CD14-positive monocyte (primary cell): ENCODE measurements at regions not wholly inside any gene's neighbourhood (a gene's known extent, or its start where the extent isn't known, plus 50 kb on each side); places are given as distances from the start of the nearest gene placed in this dataset.

Experiments
- DNase-seq, 3 donors: peaks; one replicate each; pipeline ENCODE4 v3.0.0-alpha.2; 2011 to 2022
- H2AFZ ChIP-seq: 2 replicates; pipeline ENCODE4 v1.6.0; 2012; ENCODE audit warnings: mild to moderate bottlenecking, low read depth, low read length, inconsistent platforms; ENCODE audit not compliant: insufficient read depth, poor library complexity, severe bottlenecking
- H3K27ac ChIP-seq, 2 donors: 1 replicate in 1 of 2; 2 replicates in 1 of 2; pipeline ENCODE4 v1.5.1; 2012 to 2013; ENCODE audit warnings: low read length in 2 of 2, control low read depth in 1 of 2, inconsistent platforms in 1 of 2, low read depth in 1 of 2, mild to moderate bottlenecking in 1 of 2
- H3K27me3 ChIP-seq, 2 donors: one replicate each; pipeline versions ENCODE4 v1.6.0 to v1.6.1; 2011 to 2013; ENCODE audit warnings: low read length in 2 of 2; ENCODE audit not compliant: control insufficient read depth in 2 of 2, insufficient read depth in 2 of 2
- H3K36me3 ChIP-seq, 2 donors: replicated peaks in 1 of 2; 1 replicate in 1 of 2; 2 replicates in 1 of 2; pipeline versions ENCODE4 v1.5.1 to v1.6.1; 2012 to 2013; ENCODE audit warnings: low read length in 2 of 2, control low read depth in 1 of 2, inconsistent platforms in 1 of 2, mild to moderate bottlenecking in 1 of 2; ENCODE audit not compliant: insufficient read depth in 2 of 2, control insufficient read depth in 1 of 2
- H3K4me1 ChIP-seq, 2 donors: 1 replicate in 1 of 2; 2 replicates in 1 of 2; pipeline versions ENCODE4 v1.5.1 to v1.6.1; 2012 to 2013; ENCODE audit warnings: low read length in 2 of 2, control low read depth in 1 of 2, inconsistent platforms in 1 of 2, mild to moderate bottlenecking in 1 of 2, moderate library complexity in 1 of 2; ENCODE audit not compliant: insufficient read depth in 2 of 2, control insufficient read depth in 1 of 2
- H3K4me2 ChIP-seq: replicated peaks from 2 replicates; pipeline ENCODE3; 2012; ENCODE audit warnings: low read length, moderate library complexity, mild to moderate bottlenecking; ENCODE audit not compliant: poor library complexity, severe bottlenecking; ENCODE audit errors: extremely low read depth
- H3K4me3 ChIP-seq, 3 experiments: fragments of 200-600 bp in 1 of 3; sonication (generic) in 1 of 3; replicated peaks in 1 of 3; 1 replicate in 2 of 3; 2 replicates in 1 of 3; pipeline ENCODE4 v1.5.1; 2011 to 2013; ENCODE audit warnings: low read length in 3 of 3, mild to moderate bottlenecking in 3 of 3, control low read depth in 2 of 3, low read depth in 2 of 3, inconsistent platforms in 1 of 3, moderate library complexity in 1 of 3
- H3K79me2 ChIP-seq: 2 replicates; pipeline ENCODE4 v1.6.0; 2012; ENCODE audit warnings: mild to moderate bottlenecking, control low read depth, inconsistent platforms, low read length, moderate library complexity; ENCODE audit not compliant: insufficient read depth
- H3K9ac ChIP-seq: 2 replicates; pipeline ENCODE4 v1.6.0; 2017; ENCODE audit warnings: low read length, mild to moderate bottlenecking; ENCODE audit not compliant: insufficient read depth, poor library complexity, severe bottlenecking
- H3K9me3 ChIP-seq, 2 donors: replicated peaks in 1 of 2; 1 replicate in 1 of 2; 2 replicates in 1 of 2; pipeline versions ENCODE4 v1.5.1 to v1.6.1; 2012 to 2013; ENCODE audit warnings: low read length in 2 of 2, control low read depth in 1 of 2; ENCODE audit not compliant: control insufficient read depth in 1 of 2, insufficient read depth in 1 of 2
- H4K20me1 ChIP-seq: 2 replicates; pipeline ENCODE4 v1.6.0; 2012; ENCODE audit warnings: mild to moderate bottlenecking, low read length, control low read depth, moderate library complexity; ENCODE audit not compliant: insufficient read depth
- H3K27ac Mint-ChIP-seq, 7 donors: one replicate each; pipeline ENCODE4 v1.8.0; 2020; ENCODE audit warnings: mild to moderate bottlenecking in 7 of 7, mixed read lengths in 7 of 7, moderate library complexity in 6 of 7, inconsistent platforms in 2 of 7
- H3K27me3 Mint-ChIP-seq, 3 donors: one replicate each; pipeline ENCODE4 v1.8.0; 2021 to 2022; ENCODE audit warnings: low read depth in 3 of 3, mild to moderate bottlenecking in 3 of 3, mixed read lengths in 3 of 3, moderate library complexity in 3 of 3, inconsistent platforms in 1 of 3
- H3K36me3 Mint-ChIP-seq, 2 donors: one replicate each; pipeline ENCODE4 v1.8.0; 2020; ENCODE audit warnings: mixed read lengths in 2 of 2, inconsistent platforms in 1 of 2, mild to moderate bottlenecking in 1 of 2
- H3K4me1 Mint-ChIP-seq: one replicate; pipeline ENCODE4 v1.8.0; 2020; ENCODE audit warnings: mild to moderate bottlenecking, mixed read lengths
- H3K4me3 Mint-ChIP-seq, 2 donors: one replicate each; pipeline ENCODE4 v1.8.0; 2020; ENCODE audit warnings: mild to moderate bottlenecking in 2 of 2, mixed read lengths in 2 of 2, moderate library complexity in 1 of 2
- H3K9me3 Mint-ChIP-seq, 7 donors: one replicate each; pipeline ENCODE4 v1.8.0; 2020 to 2022; ENCODE audit warnings: mixed read lengths in 7 of 7, mild to moderate bottlenecking in 6 of 7, moderate library complexity in 6 of 7, inconsistent platforms in 2 of 7
- WGBS: methylation state at CpG from one replicate; pipeline ENCODE4 v1.1.5; 2013; ENCODE audit warnings: missing lambda C conversion rate; ENCODE audit not compliant: insufficient coverage; 5-methylcytosine and 5-hydroxymethylcytosine counted together
- intact Hi-C, 2 donors: fragments of 100-400 bp; cut with micrococcal nuclease; formaldehyde crosslinking; loops; one replicate each; pipeline versions ENCODE4 v1.15.0 to v1.15.1; 2023
- TF ChIP-seq, protein P1 (sequence below): fragments of 200-600 bp; IDR thresholded peaks from one replicate; pipeline ENCODE4 v1.8.0; 2022; ENCODE audit warnings: antibody characterized with exemption, mild to moderate bottlenecking

DNA sequence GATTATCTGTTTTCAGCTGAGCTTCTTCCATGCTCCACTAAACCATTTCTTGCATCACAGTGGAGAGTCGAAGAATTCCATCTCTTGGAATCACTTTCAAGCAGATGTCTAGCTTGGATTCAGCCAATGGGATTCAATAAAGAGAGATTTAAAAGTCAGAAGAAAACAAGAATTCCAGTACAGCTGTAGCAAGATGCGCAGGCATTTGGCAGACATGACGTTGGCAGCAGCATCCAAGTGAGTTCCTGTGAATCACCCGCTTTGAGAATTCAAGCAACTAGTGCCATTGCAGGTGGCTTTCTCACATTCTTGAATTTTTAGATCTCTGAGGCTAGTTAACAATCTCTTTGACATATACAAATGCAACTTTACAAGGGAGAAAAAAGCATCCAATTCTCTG lies 467.0 kb downstream of the CDH10 start:
- Histone ChIP-seq H3K79me2 (no peaks in the 10 kb centered on the region), H3K27me3 (no peaks in the 10 kb centered on the region), H3K4me3 (no peak overlapping the region), H3K27ac (no peak overlapping the region), H2AFZ (no peak overlapping the region), H4K20me1 (no peaks in the 10 kb centered on the region), H3K4me2 (no peak overlapping the region), H3K9me3 (peaks cover 0 to 3% of the 10 kb centered on the region in 2 donors), H3K4me1 (no peaks in the 10 kb centered on the region), H3K9ac (no peak overlapping the region), H3K36me3 (no peaks in the 10 kb centered on the region)
- Mint-ChIP-seq H3K4me1 (no peaks in the 10 kb centered on the region), H3K9me3 (peaks cover 0 to 3% (median 0%) of the 10 kb centered on the region in 7 donors), H3K27me3 (no peaks in the 10 kb centered on the region), H3K27ac (no peak overlapping the region), H3K4me3 (no peak overlapping the region), H3K36me3 (no peaks in the 10 kb centered on the region)
- TF ChIP-seq, protein P1, sequence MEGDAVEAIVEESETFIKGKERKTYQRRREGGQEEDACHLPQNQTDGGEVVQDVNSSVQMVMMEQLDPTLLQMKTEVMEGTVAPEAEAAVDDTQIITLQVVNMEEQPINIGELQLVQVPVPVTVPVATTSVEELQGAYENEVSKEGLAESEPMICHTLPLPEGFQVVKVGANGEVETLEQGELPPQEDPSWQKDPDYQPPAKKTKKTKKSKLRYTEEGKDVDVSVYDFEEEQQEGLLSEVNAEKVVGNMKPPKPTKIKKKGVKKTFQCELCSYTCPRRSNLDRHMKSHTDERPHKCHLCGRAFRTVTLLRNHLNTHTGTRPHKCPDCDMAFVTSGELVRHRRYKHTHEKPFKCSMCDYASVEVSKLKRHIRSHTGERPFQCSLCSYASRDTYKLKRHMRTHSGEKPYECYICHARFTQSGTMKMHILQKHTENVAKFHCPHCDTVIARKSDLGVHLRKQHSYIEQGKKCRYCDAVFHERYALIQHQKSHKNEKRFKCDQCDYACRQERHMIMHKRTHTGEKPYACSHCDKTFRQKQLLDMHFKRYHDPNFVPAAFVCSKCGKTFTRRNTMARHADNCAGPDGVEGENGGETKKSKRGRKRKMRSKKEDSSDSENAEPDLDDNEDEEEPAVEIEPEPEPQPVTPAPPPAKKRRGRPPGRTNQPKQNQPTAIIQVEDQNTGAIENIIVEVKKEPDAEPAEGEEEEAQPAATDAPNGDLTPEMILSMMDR: no peak
- 89% methylated on average over 3 of the region's 4 CpGs for WGBS
- intact Hi-C loops: no loop called here
- DNase-seq: no peak

DNA sequence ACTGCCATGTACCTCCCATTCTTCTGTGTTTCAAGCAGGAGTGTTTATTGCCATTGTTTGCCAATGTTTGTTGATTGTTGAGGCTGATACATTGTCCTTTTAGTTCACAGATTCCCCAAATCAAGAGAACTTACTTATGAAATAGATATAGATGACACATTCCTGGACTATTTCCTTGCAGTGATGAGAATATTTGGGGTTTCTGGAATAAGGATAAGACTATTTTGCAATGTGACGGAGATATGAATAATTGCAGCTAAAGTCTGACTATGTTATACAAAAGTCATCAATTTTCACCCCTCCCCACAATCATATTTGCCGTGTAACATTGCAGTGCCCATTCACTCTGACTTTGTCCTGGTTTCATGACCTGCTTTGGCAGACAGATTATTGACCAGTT lies 460.8 kb downstream of the CDH10 start:
- Mint-ChIP-seq H3K27me3 (no peaks in the 10 kb centered on the region), H3K4me3 (no peak overlapping the region), H3K36me3 (no peaks in the 10 kb centered on the region), H3K4me1 (no peaks in the 10 kb centered on the region), H3K27ac (no peak overlapping the region), H3K9me3 (peaks cover 0 to 2% (median 1%) of the 10 kb centered on the region in 7 donors)
- no CpG with 5 or more reads among the region's 2 CpGs for WGBS
- no peaks in the 10 kb centered on the region for H3K36me3 ChIP-seq
- no peaks in the 10 kb centered on the region for H4K20me1 ChIP-seq
- H3K79me2 ChIP-seq: no peaks in the 10 kb centered on the region
- no peak overlapping the region for H3K4me3 ChIP-seq
- H3K27me3 ChIP-seq: no peaks in the 10 kb centered on the region
- no peaks in the 10 kb centered on the region for H3K4me1 ChIP-seq
- no peak overlapping the region for H3K9ac ChIP-seq
- no peak for DNase-seq
- TF ChIP-seq, protein P1: no peak
- H3K9me3 ChIP-seq: peaks cover 0 to 3% of the 10 kb centered on the region in 2 donors
- no peak overlapping the region for H3K4me2 ChIP-seq
- no peak overlapping the region for H2AFZ ChIP-seq
- H3K27ac ChIP-seq: no peak overlapping the region
- intact Hi-C loops: no loop called here
